ENCODE measurements at regions not wholly inside any gene's neighbourhood (a gene's known extent, or its start where the extent isn't known, plus 50 kb on each side); places are given as distances from the start of the nearest gene placed in this dataset.
"Not testable (repeated sequence)": the region's sequence is repeated elsewhere in the genome, so short reads cannot be mapped to it uniquely, and the experiment has no call there.

DNA sequence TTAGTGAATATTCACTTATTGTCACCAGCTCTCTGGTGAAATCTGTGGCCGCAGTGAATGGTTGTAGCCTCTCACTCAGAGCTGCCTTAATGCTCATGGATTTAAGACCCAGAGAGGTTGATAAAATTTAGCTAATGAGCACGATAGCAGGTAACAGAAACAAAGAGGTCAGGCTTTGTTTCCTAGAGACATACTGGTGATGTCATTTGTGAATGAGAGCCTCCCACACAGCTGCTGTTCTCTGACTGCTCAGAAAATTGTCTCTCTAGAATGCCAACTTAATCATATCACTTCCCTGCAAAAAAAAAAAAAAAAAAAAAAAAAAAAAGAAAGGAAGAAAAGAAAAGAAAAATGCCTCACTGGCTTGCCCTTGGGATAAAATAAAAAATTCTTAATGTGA is 411.7 kb upstream of the MYT1L start:
- peak; percentile 32 for DNase-seq (ENCODE audit: low spot score)

DNA sequence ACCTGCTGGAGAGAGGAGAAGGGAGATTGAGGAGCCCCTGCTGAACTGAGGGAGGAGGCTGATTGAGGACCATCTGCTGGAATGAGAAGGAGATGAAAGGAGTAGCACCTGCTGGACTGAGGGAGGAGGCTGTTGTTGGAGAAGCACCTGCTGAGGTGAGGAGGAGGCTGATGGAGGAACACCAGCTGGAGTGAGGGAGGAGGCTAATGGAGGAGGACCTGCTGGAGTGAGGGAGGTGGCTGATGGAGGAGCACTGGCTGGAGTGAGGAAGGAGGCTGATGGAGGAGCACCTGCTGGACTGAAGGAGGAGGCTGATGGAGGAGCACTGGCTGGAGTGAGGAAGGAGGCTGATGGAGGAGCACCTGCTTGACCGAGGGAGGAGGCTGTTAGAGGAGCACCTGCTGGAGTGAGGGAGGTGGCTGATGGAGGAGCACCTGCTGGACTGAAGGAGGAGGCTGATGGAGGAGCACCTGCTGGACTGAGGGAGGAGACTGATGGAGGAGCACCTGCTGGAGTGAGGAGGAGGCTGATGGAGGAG is 409.2 kb upstream of the MYT1L start:
- DNase-seq (ENCODE audit: low spot score), result no peak

DNA sequence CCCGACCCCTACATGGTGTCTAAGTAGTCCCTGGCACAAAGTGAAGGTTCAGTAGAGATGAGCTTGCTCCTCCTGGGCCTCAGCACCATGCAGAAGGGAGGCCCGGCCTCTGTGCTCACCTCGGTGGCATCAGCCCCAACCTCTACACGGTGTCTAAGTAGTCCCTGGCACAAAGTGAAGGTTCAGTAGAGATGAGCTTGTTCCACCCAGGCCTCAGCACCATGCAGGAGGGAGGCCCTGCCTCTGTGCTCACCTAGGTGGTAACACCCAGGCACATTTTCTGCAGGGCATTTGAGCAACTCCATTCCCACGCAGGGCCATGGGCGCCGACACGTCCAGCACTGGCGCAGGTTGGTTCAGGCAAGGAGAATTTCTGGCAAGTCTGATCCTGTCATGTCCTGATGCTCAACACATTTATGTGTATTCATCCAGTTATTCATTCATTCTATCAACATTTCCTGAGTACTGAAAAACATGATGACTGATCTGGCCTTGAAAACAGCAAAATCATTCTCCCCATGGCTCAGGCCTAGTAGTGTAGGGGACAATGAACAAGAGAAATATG is 408.2 kb upstream of the MYT1L start:
- DNase-seq (ENCODE audit: low spot score), result no peak

DNA sequence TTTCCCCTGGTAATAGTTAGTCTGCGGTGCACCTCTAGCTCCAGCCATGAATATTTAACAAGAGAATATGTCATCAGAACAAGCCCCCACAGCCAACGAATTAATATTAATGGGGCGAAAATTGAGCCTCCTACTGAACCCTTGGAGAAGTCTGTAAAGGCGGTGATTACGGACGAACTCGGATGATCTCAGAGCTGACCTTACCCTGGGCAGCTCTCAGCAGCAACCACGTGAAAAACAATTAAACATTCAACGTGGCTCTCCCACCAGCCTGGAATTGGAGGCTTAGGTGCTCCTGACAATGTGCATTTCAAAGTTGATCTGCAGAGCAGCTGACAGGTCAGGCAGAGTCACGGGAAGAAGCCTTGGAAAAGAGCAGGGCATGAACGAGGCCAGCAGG is 407.6 kb upstream of the MYT1L start:
- DNase-seq (ENCODE audit: low spot score), result no peak

DNA sequence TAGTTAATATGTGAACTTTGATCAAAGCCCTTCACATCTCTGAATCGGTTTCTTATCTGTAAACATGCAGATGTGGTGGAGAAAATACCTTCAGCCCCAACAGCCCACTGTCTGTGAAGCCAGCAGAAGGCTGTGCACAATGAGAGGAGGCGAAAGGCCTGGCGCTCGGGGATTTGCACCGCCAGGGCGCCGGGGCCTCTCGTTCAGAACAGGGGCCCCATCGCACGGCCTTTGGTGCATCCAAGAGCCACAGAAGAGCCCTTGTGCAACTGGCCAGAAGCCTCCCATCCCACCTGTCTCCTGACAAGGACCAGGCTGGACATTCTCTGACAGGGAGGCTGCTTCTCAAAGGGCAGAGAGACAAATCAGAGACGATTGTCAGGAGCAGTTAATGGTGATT is 407.2 kb upstream of the MYT1L start:
- DNase-seq (ENCODE audit: low spot score), result no peak

- DNase-seq (ENCODE audit: low spot score), result no peak
These were observed 404.0 kb upstream of the MYT1L start for GRCh38 chr2:2735041-2735440.

GRCh38 chr2:2734308-2734707 is 403.2 kb upstream of the MYT1L start:
- no peak for DNase-seq (ENCODE audit: low spot score)

- DNase-seq (ENCODE audit: low spot score), result no peak
These were observed 402.7 kb upstream of the MYT1L start for GRCh38 chr2:2733818-2734217.

- no peak for DNase-seq (ENCODE audit: low spot score)
These were observed 401.4 kb upstream of the MYT1L start for GRCh38 chr2:2732331-2733119.

DNA sequence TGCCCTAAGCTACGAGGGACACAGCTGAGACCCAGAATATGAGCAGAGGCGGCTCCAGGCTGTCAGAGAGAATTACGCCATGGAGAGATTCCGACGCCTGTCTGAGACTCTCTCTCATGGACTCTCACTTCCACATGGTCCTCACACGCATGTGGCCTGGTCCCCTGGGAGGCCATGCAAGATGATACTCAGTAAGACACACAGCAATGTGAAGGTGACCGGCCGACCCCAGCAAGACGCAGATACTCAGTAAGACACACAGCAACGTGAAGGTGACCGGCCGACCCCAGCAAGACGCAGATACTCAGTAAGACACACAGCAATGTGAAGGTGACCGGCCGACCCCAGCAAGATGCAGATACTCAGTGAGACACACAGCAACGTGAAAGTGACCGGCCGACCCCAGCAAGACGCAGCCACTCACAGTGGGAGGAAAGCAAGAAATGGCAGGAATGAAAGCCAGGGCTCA is 400.8 kb upstream of the MYT1L start:
- DNase-seq (ENCODE audit: low spot score), result no peak

DNA sequence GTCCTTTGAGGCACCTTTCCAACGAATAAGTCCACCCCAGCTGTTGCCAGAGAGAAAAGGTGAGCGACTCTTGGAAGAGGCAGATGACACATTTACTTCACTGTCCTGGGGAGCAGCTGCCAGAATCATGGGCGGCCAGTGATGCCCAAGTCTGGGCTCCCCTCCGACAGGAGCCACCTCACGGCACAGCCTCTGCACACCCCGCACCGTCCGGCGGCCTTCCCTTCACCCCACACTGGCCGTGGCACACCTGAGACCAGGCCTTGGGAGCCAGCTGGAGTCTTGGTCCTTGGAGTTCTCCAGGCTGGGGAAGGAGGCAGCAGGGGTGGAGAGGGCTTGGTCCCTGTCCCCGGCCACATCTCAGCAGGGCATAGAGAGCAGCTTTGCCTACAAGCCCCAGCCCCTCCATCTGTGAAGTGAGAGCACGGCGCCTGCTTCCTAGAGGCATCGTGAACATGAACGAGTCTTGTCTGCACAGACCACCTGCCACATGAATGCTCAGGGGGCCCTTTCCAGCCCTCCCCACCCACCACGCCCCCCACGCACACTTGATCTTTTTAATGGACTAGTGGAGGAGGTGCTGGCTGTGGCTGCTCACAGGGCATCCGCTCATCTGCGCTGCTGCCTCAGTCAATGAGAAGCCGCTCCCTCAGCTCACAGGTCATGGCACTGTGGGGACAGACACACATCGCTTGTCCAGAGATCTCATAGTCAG is 400.2 kb upstream of the MYT1L start:
- DNase-seq (ENCODE audit: low spot score), result no peak

DNA sequence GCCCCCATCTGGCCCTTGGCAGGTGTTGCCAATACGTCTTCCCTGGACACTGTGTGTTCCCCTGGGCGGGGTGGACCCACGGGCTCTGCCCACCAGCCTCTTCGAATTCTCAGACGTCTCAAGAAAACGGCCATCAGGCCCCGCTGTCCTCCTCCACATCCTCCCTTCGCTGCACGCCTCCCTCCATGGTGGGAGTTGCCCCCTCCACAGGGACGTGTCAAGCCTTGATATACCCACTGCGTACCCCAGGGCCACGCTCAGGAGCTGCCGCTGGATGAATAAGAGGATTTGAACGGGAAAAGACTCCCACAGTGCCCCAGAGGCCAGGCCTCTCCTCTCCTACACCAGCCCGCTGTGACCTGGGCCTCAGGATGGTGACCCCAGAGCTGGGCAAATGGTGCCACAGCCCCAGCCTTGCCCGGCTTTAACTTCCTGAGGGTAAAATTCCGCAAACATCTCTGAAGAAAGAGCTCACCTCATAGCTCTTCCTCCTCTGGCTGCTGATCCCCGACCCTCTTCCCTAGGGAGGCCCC is 399.3 kb upstream of the MYT1L start:
- DNase-seq (ENCODE audit: low spot score), result no peak

GRCh38 chr2:2729246-2729645 is 398.2 kb upstream of the MYT1L start:
- DNase-seq (ENCODE audit: low spot score), result no peak

GRCh38 chr2:2728635-2729034 is 397.6 kb upstream of the MYT1L start:
- DNase-seq (ENCODE audit: low spot score), result no peak

DNA sequence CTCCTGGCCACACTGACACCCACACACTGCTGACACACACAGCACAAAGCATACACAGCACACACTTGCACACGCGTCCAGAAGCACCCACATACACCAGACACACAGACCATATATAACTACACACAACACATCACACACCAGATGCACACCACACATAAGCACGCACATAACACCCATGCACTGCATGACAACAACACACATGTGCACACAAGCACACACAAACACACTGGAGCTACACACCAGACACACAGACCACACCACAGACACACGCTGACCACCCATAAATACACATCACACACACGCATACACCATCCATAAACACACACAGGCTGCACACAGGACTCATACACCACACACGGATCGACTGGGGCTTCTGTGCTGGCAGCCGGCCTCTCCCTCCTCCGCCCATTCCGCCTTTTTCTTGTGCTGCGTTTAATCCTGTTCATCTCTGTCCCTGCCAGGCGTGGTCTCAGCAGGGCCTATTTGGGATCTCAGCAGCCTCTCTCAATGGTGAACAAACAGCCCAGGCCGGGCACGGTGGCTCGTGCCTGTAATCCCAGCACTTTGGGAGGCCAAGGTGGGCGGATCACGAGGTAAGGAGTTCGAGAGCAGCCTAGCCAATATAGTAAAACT is 396.9 kb upstream of the MYT1L start:
- peak; percentile 40 for DNase-seq (ENCODE audit: low spot score)

- no peak for DNase-seq (ENCODE audit: low spot score)
These were observed 395.1 kb upstream of the MYT1L start for GRCh38 chr2:2726163-2726562.

DNA sequence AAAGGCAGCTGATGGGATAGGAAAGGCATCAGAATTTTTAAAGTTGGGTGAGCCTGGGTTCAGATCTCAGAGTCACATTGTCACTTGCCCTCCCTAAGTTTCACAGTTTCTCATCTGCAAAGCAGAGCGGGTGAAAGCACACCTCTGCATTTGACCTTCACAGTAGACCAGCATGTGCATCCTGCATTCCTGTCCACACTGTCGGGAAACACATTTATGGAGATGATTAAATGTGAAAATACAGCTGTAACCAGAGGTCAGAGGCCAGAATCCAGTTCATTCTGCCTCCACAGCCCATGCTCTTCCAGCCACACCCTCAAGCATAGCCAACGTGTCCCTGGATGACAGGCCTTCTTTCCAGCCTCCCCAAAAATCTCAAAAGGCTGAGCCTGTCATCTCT is 392.0 kb upstream of the MYT1L start:
- DNase-seq (ENCODE audit: low spot score), result no peak

DNA sequence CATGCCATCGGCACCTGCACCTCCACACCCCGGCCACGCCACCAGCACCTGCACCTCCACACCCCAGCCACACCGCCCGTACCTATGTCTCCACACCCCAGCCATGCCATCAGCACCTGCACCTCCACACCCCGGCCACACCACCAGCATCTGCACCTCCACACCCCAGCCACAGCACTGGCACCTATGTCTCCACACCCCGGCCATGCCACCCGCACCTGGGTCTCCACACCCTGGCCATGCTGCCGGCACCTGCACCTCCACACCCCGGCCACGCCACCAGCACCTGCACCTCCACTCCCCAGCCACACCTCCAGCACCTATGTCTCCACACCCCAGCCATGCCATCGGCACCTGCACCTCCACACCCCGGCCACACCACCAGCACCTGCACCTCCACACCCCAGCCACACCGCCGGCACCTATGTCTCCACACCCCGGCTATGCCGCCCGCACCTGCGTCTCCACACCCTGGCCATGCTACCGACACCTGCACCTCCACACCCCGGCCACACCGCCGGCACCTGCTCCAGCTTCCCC is 390.3 kb upstream of the MYT1L start:
- DNase-seq (ENCODE audit: low spot score), result no peak

GRCh38 chr2:2720806-2721205 is 389.7 kb upstream of the MYT1L start:
- not testable (repeated sequence) for DNase-seq (ENCODE audit: low spot score)

DNA sequence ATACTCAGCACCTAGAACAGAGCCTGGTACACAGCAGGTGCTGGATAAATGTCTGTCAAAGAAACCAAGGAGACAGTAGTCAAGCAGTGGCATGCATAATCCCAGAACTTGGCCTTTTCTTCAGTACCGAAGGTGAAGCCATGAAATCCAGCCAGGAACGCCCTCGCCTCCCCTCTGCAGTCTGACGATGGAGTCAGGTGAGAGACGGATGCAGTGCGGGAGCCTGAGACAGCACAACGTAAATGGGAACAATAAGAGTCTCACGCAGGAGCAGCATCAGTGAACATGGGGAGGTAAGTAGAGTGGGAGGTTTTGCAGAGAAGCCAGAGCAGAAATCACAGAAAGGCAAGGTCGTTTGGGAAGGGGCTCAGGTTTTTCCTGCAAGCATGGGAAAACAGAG is 389.3 kb upstream of the MYT1L start:
- no peak for DNase-seq (ENCODE audit: low spot score)

DNA sequence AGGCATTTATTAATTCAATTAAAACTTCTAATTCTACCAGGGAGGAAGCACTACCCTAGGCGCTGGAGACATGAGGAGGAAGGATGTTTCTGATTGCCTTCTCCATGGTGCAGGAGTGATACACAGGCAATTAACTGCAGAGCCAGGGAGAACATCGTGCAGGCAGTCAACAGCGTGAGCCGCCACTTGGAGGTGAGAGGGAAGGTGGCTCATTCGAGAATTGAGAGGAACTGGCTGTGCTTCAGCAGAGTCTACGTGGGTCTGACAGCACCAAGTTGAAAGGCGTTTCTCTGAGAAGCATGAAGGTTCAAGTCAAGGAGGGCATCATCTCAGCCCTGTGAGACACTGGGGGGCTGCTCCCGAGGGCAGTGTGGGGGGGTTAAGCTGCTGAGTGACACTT is 388.7 kb upstream of the MYT1L start:
- no peak for DNase-seq (ENCODE audit: low spot score)

DNA sequence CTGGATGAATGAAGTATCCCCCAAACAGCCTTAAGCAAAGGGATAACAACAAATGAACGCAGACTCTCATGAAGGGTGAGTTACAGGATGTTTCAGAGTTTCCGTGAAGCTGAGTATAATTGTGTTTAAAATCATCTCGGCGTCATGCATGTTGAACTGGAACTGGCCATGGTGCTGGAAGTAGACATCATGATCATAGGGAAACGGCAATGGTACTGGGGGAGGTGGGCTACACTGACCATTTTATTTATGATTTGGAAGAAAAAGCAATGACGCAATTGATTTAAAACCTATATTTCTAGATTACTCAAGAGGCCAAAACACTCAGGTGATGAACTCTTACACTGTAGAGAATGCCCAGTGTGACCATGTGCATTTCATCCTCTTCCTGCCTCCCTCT is 387.9 kb upstream of the MYT1L start:
- no peak for DNase-seq (ENCODE audit: low spot score)
